HG03108 (cell line): ENCODE measurements at regions not wholly inside any gene's neighbourhood (a gene's known extent, or its start where the extent isn't known, plus 50 kb on each side); places are given as distances from the start of the nearest gene placed in this dataset.

Source experiments
- ATAC-seq: cut with Tn5 transposase; IDR thresholded peaks from one replicate; pipeline ENCODE4 v1.9.1; 2021; ENCODE audit warnings: moderate library complexity; ENCODE audit not compliant: unreplicated experiment

DNA sequence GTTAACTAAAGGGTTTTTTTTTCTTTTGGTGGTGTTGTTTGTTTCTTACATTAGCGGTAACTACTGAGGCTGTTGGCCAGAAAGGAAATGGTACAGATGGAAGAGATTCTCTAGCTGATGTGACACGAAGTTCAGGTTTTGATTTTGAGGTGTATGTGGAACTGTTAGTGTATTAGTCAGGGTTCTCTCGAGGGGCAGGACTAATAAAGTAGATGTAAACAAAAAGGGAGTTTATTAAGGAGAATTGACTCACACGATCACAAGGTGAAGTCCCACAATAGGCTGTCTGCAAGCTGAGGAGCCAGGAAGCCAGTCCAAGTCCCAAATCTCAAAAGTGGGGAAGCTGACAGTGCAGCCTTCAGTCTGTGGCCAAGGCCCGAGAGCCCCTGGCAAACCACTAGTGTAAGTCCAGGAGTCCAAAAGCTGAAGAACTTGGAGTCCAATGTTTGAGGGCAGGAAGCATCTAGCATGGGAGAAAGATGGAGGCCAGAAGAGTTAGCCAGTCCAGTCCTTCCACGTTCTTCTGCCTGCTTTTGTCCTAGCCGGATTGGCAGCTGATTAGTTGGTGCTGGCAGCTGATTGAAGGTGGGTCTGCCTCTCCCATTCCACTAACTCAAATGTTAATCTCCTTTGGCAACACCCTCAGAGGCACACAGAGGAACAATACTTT is 577.6 kb downstream of the EFNB2 start:
- no peak for ATAC-seq

DNA sequence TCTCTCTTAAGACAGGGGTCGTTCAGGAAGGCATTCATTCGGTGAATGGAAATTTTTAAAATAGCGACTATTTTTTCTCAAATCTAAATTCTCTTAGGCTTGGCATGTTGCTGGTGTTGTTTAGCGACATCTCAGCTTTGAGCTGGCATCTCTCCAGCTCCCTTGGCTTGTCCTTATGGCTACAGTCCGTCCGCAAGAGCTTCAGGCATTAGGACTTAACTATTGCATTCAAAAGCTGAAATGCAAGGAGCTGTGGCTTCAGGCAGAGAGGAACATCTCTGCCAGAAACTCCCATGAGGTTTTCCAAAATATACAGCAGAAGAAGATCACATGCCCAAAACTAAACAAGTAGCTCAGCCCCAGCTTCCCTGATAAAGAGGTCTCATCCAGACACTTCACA is 578.5 kb downstream of the EFNB2 start:
- no peak for ATAC-seq

DNA sequence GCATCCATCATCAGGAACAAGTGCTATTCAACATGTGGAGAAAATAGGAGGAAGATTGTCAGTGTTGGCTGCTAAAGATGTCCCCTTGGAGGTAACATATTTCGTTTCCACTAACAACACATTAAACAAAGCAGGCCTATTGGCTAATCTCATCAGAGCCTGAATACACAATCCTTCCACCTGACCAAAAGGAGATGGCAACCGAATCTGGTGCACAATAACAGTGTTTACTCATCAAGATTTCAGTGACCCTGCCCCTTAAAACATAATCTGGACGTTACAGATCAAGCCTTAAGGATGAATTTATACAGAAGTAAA is 582.5 kb downstream of the EFNB2 start:
- no peak for ATAC-seq

GRCh38 chr13:105952233-105952972 is 583.1 kb downstream of the EFNB2 start:
- ATAC-seq, result no peak

- no peak for ATAC-seq
Observed at GRCh38 chr13:105948143-105948542, 587.3 kb downstream of the EFNB2 start.

GRCh38 chr13:105940882-105941281 is 594.6 kb downstream of the EFNB2 start:
- no peak for ATAC-seq

DNA sequence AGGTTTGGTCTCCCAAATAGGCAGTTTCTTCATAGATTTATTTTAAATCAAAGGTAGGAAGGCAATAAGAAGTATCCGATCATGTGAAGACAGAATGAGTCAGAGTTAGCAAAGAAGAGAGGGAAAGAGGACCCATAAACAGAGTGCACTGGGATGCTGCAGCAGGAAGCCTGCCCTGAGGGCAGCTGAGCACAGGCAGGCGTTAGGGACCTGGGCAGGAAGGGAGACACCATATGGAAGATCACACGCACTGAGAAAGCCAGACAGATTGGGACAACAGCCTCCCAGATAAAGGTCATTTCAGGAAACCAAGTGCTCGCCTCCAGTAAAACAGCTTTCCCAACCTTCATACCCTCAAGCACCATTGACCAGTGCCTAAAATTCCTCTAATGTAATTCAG is 598.0 kb downstream of the EFNB2 start:
- no peak for ATAC-seq

GRCh38 chr13:105936816-105937215 is 598.6 kb downstream of the EFNB2 start:
- no peak for ATAC-seq

DNA sequence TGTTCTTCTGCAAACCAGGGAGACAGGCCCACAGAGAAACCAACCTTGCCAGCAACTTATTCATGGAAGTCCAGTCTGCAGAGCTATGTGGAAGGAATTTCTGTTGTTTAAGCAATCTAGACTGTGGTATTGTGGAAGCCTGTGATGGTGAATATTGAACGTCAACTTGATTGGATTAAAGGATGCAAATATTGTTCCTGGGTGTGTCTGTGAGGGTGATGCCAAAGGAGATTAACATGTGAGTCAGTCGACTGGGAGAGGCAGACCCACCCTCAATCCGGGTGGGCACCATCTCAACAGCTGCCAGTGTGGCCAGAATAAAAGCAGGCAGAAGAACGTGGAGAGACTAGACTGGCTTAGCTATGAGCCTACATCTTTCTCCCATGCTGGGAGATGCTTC is 606.0 kb downstream of the EFNB2 start:
- ATAC-seq, result no peak

DNA sequence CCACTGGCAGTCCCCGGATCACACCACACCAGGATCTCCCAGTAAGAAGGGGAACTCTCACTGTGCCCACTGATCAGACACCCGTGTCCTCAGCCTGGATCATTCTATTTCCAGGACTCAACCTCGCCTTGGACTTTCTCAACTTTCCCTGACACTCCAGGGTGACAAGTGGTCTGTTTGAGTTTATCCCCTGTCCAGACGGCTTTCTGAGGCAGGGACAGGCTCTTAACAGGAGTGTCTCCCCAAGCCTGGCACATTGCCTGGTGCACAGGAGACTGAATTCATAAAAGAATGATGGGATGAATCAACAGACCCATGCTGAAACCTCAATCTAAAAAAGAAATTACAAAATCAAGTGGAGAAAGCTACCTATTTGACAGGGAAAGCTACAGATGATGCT is 606.6 kb downstream of the EFNB2 start:
- no peak for ATAC-seq

GRCh38 chr13:105928048-105928447 is 607.4 kb downstream of the EFNB2 start:
- ATAC-seq, result no peak

DNA sequence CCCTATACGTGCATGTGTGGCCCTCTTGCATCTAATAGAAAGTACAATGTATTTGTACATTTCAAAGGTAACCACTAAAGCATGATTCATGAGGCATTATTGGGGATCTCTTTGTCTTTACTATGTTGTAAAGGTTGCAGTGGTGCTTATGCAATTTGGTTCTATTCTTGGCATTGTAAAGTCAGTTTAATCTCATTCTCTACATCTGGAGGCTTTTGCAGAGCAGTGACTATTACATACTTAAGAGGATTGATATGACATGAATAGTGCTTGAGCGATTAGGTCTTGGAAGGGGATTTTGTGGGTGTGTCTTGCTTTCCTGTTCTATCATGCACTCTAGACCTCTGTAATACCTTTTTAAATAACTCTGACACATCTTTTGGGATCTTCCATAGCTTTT is 610.0 kb downstream of the EFNB2 start:
- no peak for ATAC-seq

DNA sequence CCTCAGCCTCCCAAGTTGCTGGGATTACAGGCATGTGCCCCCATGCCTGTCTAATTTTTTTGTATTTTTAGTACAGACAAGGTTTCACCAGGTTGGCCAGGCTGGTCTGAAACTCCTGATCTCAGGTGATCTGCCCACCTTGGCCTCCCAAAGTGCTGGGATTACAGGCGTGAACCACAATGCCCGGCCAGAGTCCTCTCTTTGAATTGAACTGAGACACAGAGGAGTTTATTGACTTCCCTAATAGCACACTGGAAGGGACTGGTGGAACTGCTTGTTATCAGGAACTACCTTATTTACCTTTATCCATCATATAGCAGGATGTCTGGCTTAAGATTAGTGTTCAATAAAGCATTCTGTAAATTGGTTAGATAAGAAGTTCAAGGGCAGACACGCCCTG is 613.8 kb downstream of the EFNB2 start:
- no peak for ATAC-seq

DNA sequence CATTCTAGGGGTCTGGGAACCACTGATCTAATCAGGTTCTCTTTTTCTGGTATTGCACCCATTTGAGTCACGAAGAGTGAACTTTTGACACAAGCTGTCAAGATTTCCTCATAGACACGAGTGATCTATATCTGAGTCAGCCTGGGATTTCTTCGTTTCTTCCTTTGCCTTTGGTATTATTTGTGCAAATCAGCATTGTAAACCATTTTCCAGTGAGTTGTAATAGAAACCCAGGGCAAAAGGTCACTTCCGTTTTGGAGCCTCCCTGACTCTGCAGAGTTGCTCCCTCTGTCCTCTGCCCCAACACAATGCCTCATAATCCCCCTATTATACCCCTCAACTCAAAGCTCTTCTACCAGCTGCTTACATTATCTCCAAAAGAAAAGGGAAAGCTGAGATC is 615.1 kb downstream of the EFNB2 start:
- ATAC-seq, result no peak

GRCh38 chr13:105918842-105919741 is 616.4 kb downstream of the EFNB2 start:
- no peak for ATAC-seq

- no peak for ATAC-seq
Observed at GRCh38 chr13:105915146-105915850, 620.2 kb downstream of the EFNB2 start.

DNA sequence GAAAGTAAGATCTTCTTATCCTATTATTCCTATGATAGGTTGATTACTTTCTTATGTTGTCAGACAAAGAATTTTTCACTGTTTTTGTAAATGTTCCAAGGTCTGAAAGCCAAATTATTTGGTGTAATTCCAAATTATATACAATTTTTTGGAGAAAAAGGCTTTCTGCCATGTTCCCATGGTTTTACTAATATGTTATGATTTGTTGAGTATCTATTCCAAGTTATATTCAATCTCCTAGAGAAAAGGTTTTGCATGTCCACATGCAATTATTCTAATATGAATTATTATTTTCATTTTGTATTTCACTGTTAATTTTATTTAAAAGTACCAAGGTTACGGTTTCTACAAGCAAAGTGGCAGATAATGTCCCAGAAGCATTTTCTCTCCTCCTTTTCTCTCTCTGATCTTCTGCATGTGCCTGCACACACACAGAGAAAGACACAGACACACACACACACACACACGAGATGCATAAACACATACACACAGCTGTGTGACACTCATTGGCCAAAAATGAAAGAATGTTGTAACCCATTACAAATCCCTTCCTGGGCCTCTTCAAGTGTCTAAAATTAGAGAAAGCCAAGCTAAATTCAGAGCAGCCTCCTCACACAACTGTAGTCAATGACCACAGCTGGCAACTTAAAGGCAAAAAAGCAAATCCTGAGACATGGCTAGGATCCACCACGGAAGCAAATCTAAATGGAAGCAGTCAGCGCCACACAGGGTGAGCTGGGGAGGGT is 621.0 kb downstream of the EFNB2 start:
- ATAC-seq, result no peak

DNA sequence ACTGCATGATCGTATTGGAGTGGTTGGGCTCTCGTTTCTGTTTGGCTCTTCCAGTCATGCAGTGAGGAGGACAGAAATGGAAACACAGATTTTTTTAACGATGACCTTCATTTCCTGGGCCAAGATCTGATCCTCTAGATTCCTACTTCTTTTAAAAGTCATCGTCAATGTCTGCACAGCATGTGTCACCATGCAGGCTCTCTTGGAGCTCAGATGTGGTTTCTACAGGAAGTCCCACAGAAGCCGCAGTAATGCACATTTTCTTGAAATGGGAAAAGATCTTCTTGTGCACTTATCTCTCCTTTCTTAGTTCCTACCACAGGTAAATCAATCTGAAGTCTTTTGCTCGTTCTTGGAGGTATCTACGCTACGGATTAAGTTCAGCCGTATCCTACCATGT is 626.9 kb downstream of the EFNB2 start:
- no peak for ATAC-seq

GRCh38 chr13:105907319-105908019 is 628.0 kb downstream of the EFNB2 start:
- ATAC-seq, result no peak

GRCh38 chr13:105906746-105907145 is 628.7 kb downstream of the EFNB2 start:
- no peak for ATAC-seq
